ENCODE measurements at regions not wholly inside any gene's neighbourhood (a gene's known extent, or its start where the extent isn't known, plus 50 kb on each side); places are given as distances from the start of the nearest gene placed in this dataset.

- Histone ChIP-seq H3K36me3 (ENCODE audit: insufficient read depth, low read length) (no peaks in the 10 kb centered on the region), H3K27me3 (ENCODE audit: insufficient read depth, low read length) (no peaks in the 10 kb centered on the region), H2AFZ (ENCODE audit: low read depth, low read length) (no peak overlapping the region)
These were observed 215.3 kb upstream of the PCDH9 start for GRCh38 chr13:67445436-67445835.

GRCh38 chr13:67443923-67444322 lies 213.8 kb upstream of the PCDH9 start:
- no peaks in the 10 kb centered on the region for H3K27me3 ChIP-seq (ENCODE audit: insufficient read depth, low read length)
- H3K4me1 ChIP-seq (ENCODE audit: insufficient read depth, low read length), result no peaks in the 10 kb centered on the region
- H3K9me3 ChIP-seq (ENCODE audit: low read length), result no peaks in the 10 kb centered on the region
- no peak overlapping the region for H3K4me3 ChIP-seq (ENCODE audit: low read length)
- no peak overlapping the region for H2AFZ ChIP-seq (ENCODE audit: low read depth, low read length)
- H3K36me3 ChIP-seq (ENCODE audit: insufficient read depth, low read length), result no peaks in the 10 kb centered on the region

More at GRCh38 chr13:67445436-67445835, 215.3 kb upstream of the PCDH9 start:
- Histone ChIP-seq H3K4me3 (ENCODE audit: low read length) (no peak overlapping the region), H3K4me1 (ENCODE audit: insufficient read depth, low read length) (no peaks in the 10 kb centered on the region), H3K9me3 (ENCODE audit: low read length) (no peaks in the 10 kb centered on the region)

- Histone ChIP-seq H2AFZ (ENCODE audit: low read depth, low read length) (no peak overlapping the region), H3K4me1 (ENCODE audit: insufficient read depth, low read length) (no peaks in the 10 kb centered on the region), H3K4me3 (ENCODE audit: low read length) (no peak overlapping the region), H3K9me3 (ENCODE audit: low read length) (no peaks in the 10 kb centered on the region), H3K36me3 (ENCODE audit: insufficient read depth, low read length) (no peaks in the 10 kb centered on the region), H3K27me3 (ENCODE audit: insufficient read depth, low read length) (no peaks in the 10 kb centered on the region)
These were observed 210.3 kb upstream of the PCDH9 start for GRCh38 chr13:67440236-67440975.

- no peaks in the 10 kb centered on the region for H3K27me3 ChIP-seq (ENCODE audit: insufficient read depth, low read length)
- H3K4me1 ChIP-seq (ENCODE audit: insufficient read depth, low read length), result no peaks in the 10 kb centered on the region
- H3K9me3 ChIP-seq (ENCODE audit: low read length), result no peaks in the 10 kb centered on the region
- no peak overlapping the region for H2AFZ ChIP-seq (ENCODE audit: low read depth, low read length)
- no peaks in the 10 kb centered on the region for H3K36me3 ChIP-seq (ENCODE audit: insufficient read depth, low read length)
- no peak overlapping the region for H3K4me3 ChIP-seq (ENCODE audit: low read length)
These were observed 209.2 kb upstream of the PCDH9 start for GRCh38 chr13:67439365-67439764.

GRCh38 chr13:67438465-67438864 lies 208.3 kb upstream of the PCDH9 start:
- no peak overlapping the region for H3K4me3 ChIP-seq (ENCODE audit: low read length)
- no peaks in the 10 kb centered on the region for H3K36me3 ChIP-seq (ENCODE audit: insufficient read depth, low read length)
- no peaks in the 10 kb centered on the region for H3K27me3 ChIP-seq (ENCODE audit: insufficient read depth, low read length)
- no peaks in the 10 kb centered on the region for H3K4me1 ChIP-seq (ENCODE audit: insufficient read depth, low read length)
- no peaks in the 10 kb centered on the region for H3K9me3 ChIP-seq (ENCODE audit: low read length)
- H2AFZ ChIP-seq (ENCODE audit: low read depth, low read length), result no peak overlapping the region

- Histone ChIP-seq H3K27me3 (ENCODE audit: insufficient read depth, low read length) (no peaks in the 10 kb centered on the region), H2AFZ (ENCODE audit: low read depth, low read length) (no peak overlapping the region), H3K9me3 (ENCODE audit: low read length) (no peaks in the 10 kb centered on the region)
These were observed 207.1 kb upstream of the PCDH9 start for GRCh38 chr13:67437244-67437643.

GRCh38 chr13:67421475-67421874 lies 191.3 kb upstream of the PCDH9 start:
- Histone ChIP-seq H3K4me1 (ENCODE audit: insufficient read depth, low read length) (no peaks in the 10 kb centered on the region), H3K36me3 (ENCODE audit: insufficient read depth, low read length) (no peaks in the 10 kb centered on the region), H3K27me3 (ENCODE audit: insufficient read depth, low read length) (no peaks in the 10 kb centered on the region), H2AFZ (ENCODE audit: low read depth, low read length) (no peak overlapping the region), H3K9me3 (ENCODE audit: low read length) (no peaks in the 10 kb centered on the region), H3K4me3 (ENCODE audit: low read length) (no peak overlapping the region)

More at GRCh38 chr13:67437244-67437643, 207.1 kb upstream of the PCDH9 start:
- no peaks in the 10 kb centered on the region for H3K4me1 ChIP-seq (ENCODE audit: insufficient read depth, low read length)
- H3K36me3 ChIP-seq (ENCODE audit: insufficient read depth, low read length), result no peaks in the 10 kb centered on the region
- H3K4me3 ChIP-seq (ENCODE audit: low read length), result no peak overlapping the region

GRCh38 chr13:67416047-67416925 lies 186.2 kb upstream of the PCDH9 start:
- Histone ChIP-seq H3K27me3 (ENCODE audit: insufficient read depth, low read length) (no peaks in the 10 kb centered on the region), H2AFZ (ENCODE audit: low read depth, low read length) (no peak overlapping the region), H3K9me3 (ENCODE audit: low read length) (no peaks in the 10 kb centered on the region), H3K4me1 (ENCODE audit: insufficient read depth, low read length) (peaks cover under 1% of the 10 kb centered on the region), H3K36me3 (ENCODE audit: insufficient read depth, low read length) (no peaks in the 10 kb centered on the region), H3K4me3 (ENCODE audit: low read length) (no peak overlapping the region)

- Histone ChIP-seq H3K9me3 (ENCODE audit: low read length) (no peaks in the 10 kb centered on the region), H3K27me3 (ENCODE audit: insufficient read depth, low read length) (no peaks in the 10 kb centered on the region), H2AFZ (ENCODE audit: low read depth, low read length) (no peak overlapping the region), H3K4me1 (ENCODE audit: insufficient read depth, low read length) (peaks cover 5% of the 10 kb centered on the region), H3K36me3 (ENCODE audit: insufficient read depth, low read length) (no peaks in the 10 kb centered on the region), H3K4me3 (ENCODE audit: low read length) (no peak overlapping the region)
These were observed 180.5 kb upstream of the PCDH9 start for GRCh38 chr13:67410645-67411044.

GRCh38 chr13:67408798-67409197 lies 178.7 kb upstream of the PCDH9 start:
- Histone ChIP-seq H2AFZ (ENCODE audit: low read depth, low read length) (no peak overlapping the region), H3K36me3 (ENCODE audit: insufficient read depth, low read length) (no peaks in the 10 kb centered on the region), H3K27me3 (ENCODE audit: insufficient read depth, low read length) (no peaks in the 10 kb centered on the region), H3K9me3 (ENCODE audit: low read length) (no peaks in the 10 kb centered on the region), H3K4me3 (ENCODE audit: low read length) (no peak overlapping the region), H3K4me1 (ENCODE audit: insufficient read depth, low read length) (peaks cover 5% of the 10 kb centered on the region)

GRCh38 chr13:67402546-67402945 lies 172.4 kb upstream of the PCDH9 start:
- Histone ChIP-seq H2AFZ (ENCODE audit: low read depth, low read length) (no peak overlapping the region), H3K4me1 (ENCODE audit: insufficient read depth, low read length) (no peaks in the 10 kb centered on the region), H3K36me3 (ENCODE audit: insufficient read depth, low read length) (no peaks in the 10 kb centered on the region), H3K27me3 (ENCODE audit: insufficient read depth, low read length) (no peaks in the 10 kb centered on the region), H3K9me3 (ENCODE audit: low read length) (no peaks in the 10 kb centered on the region), H3K4me3 (ENCODE audit: low read length) (no peak overlapping the region)

- Histone ChIP-seq H3K9me3 (ENCODE audit: low read length) (no peaks in the 10 kb centered on the region), H3K4me3 (ENCODE audit: low read length) (no peak overlapping the region), H3K27me3 (ENCODE audit: insufficient read depth, low read length) (no peaks in the 10 kb centered on the region), H3K36me3 (ENCODE audit: insufficient read depth, low read length) (no peaks in the 10 kb centered on the region), H2AFZ (ENCODE audit: low read depth, low read length) (no peak overlapping the region), H3K4me1 (ENCODE audit: insufficient read depth, low read length) (no peaks in the 10 kb centered on the region)
These were observed 165.4 kb upstream of the PCDH9 start for GRCh38 chr13:67395577-67395976.

- Histone ChIP-seq H3K9me3 (ENCODE audit: low read length) (no peaks in the 10 kb centered on the region), H3K4me1 (ENCODE audit: insufficient read depth, low read length) (no peaks in the 10 kb centered on the region), H2AFZ (ENCODE audit: low read depth, low read length) (no peak overlapping the region), H3K36me3 (ENCODE audit: insufficient read depth, low read length) (no peaks in the 10 kb centered on the region), H3K27me3 (ENCODE audit: insufficient read depth, low read length) (no peaks in the 10 kb centered on the region), H3K4me3 (ENCODE audit: low read length) (no peak overlapping the region)
These were observed 161.9 kb upstream of the PCDH9 start for GRCh38 chr13:67392014-67392413.

Data from neuron (in vitro differentiated cells).